GM21576 (cell line): ENCODE measurements at regions not wholly inside any gene's neighbourhood (a gene's known extent, or its start where the extent isn't known, plus 50 kb on each side); places are given as distances from the start of the nearest gene placed in this dataset.

Experiments
- ATAC-seq: cut with Tn5 transposase; IDR thresholded peaks from one replicate; pipeline ENCODE4 v1.9.1; 2021; ENCODE audit warnings: mild to moderate bottlenecking, moderate library complexity; ENCODE audit not compliant: unreplicated experiment

DNA sequence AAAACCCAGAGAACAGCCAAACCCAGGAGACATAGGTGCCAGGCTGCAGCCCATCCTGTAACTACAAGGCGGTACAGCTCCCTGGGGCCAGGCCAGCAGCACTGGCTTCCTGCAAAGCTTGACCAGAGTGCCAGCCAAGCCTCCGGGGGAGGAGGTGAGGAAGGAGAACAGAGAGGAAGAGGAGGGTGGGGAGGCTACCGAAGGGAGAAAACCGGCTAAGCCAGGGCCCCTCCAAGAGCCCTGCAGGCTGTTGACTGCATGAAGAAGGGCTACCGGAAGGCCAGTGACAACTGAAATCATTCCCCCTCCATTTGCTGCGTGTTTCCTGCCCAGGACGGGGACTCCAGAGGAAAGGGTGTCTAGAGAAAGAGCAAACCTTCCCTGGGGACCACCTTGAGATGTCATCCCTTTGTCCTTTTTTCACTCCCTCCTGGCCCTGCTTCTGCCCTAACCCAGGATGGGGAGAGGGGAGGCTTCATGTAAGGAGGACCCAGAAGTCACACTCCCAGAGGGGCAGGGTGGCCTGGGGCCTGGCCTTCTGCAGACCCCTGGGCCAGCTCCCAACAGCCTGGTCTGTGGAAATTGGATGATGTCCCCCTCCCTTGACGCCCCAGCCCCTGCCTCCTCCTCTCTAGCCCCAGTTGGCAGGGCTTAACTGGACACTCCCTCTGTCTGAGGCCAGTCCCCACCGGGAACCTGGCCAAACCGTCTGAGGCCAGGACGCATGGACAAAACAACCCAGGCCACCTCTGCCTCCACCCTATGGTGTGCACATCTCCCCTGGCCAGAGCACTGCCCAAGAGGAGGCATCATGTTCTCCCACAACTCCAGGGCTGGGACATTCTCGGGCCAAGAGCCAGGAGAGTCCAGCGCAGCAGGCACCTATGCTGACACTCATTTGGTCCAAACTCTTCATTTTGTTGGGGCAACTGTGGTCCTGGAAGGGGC lies 207.8 kb downstream of the CYP26B1 start:
- ATAC-seq, result no peak

DNA sequence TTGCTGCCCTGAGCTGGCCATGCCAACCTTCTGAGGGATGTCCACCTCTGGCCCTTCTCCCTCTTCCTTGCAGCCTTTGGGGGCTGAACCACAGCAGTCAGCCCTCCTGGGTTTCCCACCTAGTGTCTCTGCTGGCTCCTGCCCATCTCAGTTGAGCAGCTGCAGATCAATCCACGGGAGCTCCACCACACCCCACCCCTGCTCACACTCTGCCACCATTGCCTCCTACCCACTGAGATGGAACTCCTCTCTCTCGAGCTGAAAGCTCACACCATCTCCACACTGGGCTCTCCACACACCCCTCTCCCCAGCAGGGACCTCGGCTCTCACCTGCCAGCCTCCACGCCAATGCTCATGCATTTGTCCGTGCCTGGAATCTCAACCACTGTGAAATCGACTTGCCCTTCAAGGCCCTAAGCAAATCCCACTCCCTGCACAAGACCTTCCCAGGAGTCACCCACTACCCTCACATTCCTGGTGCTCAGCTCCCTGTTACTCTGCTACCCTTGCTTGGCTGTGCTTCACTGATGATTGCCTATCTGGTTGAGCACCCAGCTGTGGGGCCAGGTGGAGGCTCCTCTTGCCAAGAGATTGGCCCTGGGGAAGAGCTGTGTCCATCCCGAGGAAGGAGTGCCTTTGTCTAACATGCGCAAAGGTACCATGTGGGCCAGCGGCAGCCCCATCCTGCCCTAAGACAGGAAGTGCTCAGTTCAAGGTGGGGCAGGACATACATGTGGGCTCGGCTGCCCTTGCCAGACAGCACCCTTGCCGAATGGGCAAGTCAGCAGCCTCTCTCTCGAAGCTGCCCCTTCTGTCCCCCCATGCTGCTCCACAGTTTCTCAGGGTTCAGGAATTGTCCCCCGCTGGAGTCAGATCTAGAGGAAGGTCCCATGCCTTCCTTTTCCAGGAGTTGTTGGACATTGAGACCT lies 208.7 kb downstream of the CYP26B1 start:
- ATAC-seq, result no peak

DNA sequence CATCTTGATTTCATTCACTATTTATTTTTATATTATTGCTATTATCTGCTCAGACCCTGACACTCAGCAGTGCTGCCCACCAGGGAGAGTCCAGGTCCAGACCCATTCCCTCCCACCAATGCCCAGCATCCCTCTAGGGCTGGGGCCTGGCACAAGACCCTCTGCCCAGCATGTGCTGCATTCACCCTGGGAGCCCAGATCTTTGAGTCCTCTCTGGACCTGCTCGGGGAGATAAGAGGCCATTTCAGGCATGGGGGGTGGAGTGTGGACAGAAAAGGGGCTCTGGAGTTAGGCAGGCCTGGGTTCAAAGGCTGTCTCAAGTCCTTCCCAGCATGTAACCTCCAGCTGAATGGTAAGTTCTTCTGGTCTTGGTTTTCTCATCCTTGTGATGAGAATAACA lies 209.6 kb downstream of the CYP26B1 start:
- ATAC-seq, result no peak

DNA sequence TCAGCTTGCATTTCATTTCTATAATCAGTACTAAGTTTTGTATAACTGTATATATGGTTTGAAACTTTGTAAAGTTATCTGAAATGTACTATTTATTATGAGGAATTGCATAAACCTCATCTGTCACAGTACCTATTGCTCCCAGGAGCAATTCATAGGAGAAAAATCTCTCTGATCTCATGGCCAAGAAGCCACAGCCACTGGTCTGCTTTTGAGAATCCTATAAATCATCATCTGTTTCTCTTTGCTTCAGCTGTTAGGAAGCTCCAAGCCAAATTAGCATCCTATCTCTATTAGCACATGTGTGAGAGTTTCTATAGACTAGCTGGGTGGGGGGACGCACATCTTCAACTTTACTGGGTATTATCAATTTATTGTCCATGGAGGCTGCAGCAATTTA lies 210.3 kb downstream of the CYP26B1 start:
- ATAC-seq, result no peak

DNA sequence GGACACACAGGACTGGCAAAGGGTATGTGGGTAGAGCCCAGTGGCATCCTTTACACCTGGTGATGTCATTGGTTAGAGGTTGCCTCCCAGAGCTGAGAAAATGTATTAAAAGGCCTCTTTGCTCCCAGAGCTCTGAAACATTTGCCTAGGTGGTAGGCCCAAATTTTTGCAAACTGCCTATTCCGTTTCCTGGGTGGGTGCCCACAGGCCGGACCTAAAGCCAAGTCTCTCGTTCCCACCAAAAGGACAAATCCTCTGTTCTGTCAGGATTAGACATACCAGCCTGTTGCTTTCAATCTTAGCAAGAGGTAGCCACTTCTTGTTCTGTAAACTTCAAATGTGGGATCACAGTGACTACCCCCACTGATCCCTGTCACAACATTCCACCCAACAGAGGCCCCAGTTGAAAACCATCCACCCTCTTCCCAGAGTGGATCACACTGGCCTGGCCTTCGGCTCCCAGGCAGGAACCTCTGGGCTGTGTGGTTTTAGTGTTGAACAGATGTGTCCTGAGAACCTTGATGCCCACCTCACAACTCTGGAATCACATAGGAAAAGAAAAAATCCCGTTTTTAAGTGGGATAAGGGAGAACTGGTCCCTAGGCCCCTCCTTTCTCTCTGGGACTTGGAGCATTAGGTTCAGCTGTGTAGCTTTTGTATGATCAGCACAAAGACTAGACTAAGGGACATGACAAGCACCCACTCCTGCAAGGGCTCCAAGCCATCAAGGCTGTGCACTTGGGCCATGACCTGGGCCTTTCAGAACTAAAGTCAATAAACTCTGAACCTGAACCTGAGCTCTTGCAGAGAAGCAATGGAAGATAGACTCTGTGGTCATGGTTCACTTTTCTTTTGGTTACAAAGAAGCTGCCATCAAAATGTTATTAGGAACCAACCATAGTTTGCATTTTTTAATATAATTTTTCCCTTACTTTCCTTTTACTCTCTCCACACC lies 211.3 kb downstream of the CYP26B1 start:
- no peak for ATAC-seq

DNA sequence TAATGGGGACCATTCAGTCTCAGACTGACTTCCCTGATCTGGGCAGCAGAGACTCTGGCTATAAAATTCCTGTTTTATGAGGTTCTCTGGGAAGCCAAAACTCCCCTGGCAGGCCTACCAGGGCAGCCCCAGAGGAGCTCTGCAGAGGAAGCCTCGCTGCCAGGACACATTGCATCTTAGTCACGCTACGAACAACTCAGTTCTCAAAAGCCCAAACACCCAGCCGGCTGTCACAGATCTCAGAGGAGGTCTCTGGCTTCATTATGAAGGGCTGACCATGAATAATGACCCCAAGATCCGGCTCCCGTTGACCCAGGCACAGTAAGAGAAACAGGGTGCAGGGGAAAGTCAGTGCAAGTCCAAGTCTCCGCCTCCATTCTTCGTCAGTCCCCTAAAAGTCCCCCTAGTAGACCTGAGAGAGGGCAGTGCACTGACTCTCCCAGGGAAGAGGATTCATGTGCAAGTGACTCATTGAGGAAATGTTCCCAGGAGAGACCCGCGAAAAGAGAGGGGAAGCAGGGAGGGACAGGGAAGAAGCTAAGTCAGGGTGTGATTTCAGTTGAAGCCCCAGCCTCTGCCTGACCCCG lies 212.3 kb downstream of the CYP26B1 start:
- no peak for ATAC-seq

DNA sequence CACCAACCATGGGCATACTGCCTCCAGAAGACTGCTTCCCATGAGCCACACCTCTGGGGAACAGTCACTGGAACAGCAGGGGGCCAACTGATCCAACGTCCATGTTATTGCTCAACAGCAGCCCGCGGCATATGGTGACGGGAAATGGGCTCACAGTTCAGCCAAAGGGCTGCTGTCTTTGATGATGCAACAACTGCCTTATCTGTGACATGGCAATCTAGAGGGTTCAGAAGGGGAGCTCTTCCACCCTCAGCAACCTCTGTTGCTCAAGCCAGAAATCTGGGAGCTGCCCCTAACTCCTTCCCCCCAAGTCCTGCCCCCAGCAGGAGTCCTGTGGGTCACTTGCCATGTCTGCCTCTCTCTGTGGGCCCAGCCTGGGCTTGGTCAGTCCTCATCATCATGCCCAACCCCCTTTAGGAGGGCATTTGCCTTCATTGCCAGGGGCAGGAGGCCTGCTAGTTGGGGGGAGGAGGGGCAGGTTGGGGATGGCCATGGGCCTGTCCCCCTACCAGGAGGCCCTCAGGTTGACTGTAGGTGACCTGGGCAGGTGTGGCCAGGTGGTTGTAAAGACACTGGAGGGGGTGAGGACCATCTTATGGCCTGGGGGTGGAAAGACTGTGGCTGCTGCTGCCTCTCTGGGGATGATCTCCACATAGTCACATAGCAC lies 212.9 kb downstream of the CYP26B1 start:
- ATAC-seq, result no peak

DNA sequence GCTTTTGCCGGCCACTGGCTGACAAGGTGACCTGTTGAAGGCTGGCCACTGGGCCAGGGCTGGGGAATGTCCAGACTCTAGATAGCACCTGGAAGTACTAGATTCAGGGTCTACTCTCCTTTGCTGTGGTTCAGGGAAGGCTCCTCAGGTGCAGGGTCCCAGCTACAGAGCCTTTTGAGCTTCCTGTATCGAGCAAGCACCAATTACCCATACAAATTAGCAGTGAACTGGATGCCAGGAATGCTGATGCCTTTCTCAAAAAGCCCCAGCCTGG lies 213.4 kb downstream of the CYP26B1 start:
- ATAC-seq, result no peak

DNA sequence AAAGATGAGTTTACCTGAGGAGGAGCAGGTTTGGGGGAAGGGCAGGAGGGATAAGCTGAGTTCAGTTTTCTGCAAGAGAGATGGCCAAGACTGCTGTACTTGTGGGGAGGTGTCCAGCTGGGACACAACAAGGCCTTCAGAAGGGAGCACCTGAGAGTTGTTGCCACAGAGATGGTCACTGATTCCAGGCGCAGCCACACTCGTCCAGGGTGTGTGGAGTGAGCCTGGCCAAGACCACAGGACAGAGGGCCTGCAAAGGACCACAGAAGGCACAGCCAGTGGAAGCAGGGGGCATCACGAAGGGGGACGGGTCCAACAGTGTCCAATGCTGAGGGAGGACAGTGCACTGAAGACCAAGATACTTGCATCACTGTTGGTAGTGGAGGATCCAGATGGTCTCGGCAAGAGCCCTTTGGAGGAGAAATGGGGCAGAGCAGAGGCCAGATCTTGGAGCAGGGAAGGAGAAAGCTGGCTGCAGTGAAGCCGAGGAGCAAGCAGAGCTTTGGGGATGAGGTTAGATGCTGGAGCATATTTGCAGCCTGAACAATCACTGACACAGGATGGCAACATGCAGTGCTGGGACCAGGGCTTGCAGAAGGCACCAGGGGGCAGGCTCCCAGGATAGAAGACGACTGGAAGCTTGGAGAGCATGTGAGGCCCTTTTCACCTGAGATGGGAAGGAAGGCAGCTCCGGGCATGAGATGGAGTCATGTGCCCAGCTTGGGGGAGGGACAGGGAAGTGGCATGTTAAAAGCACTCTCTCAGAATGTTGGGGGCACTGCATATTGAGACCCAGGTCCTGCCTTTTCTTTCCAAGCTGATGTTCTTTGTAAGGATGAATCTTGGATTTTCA lies 214.0 kb downstream of the CYP26B1 start:
- no peak for ATAC-seq

DNA sequence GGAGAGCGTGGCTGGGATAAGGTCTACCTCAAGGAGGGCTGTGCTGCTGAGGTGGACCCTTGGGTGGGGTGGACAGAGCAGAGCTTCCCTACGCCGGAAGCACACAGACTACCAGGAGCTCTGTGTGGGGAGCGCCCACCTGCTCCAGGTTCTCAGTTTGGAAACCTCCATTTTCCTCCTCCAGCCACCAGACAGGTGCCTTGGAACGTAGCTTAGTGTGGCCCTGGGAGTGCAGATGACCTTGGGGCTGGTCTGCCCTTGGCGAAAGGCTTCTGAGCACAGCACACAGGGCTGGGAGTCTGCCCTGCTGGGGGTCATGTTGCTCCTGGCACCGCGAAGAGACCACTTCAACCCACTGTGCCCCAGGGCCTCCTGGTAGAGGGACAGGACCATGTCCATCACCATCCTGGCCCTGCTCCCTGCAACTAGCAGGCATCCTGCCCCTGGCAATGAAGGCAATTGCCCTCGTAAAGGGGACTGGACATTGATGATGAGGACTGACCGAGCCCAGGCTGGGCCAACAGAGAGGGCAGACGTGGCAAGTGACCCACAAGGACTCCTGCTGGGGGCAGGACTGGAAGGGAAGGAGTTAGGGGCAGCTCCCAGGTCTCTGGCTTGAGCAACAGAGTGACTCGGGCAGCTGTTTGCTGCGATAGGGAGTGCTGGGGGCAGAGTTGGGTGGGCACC lies 214.7 kb downstream of the CYP26B1 start:
- no peak for ATAC-seq

DNA sequence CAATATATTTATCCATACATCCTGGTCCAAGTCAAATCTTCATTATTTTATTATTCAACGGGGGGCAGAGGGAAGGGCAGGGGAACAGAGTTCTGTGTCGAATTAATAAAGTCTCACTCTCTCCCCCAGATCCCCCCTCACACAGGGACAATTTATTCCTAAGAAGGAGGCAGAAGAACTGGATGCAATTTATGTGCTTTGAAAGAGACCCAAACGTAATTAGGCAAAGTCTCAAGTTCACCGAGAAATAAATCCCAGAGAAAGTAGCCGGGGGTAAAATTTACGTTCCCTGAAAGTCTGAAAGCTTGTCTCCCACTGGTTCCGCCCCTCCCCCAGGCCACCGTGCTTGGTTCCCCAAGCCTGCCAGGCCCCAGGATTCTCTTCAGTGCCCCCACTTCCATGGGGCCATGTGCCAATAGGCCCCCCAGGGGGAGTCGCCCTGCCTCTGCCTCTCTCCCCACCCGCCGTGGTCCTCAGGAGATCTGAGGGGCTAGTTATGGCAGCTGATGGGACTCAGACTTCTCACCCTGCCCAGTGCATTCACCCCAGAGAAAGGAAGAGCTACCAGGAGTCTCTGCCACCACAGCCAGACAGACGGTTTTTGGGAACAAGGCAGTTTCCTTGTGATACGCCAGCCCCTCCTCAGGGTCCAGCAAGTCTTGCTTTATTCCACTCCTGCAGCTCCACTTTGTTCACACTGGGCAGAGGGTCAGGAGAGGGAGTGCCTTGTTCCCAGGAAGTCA lies 215.5 kb downstream of the CYP26B1 start:
- ATAC-seq, result no peak

GRCh38 chr2:71930049-71930681 lies 217.5 kb downstream of the CYP26B1 start:
- ATAC-seq, result no peak

DNA sequence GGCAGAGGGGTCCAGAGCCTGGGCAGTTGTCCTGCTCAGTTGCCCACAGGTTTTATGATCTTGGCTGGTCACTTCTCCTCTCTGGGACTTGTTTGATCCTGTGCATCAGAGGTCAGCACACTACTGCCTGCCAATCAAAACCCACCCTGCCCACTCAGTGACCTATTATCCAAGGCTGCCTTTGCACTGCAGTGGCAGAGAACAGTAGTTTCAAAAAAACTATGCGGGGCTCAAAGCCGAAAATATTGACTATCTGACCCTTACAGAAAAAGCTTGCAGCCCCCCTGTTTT lies 218.2 kb downstream of the CYP26B1 start:
- ATAC-seq, result no peak

- ATAC-seq, result no peak
Measured at GRCh38 chr2:71928734-71929481, 218.8 kb downstream of the CYP26B1 start.

GRCh38 chr2:71927757-71928715 lies 219.6 kb downstream of the CYP26B1 start:
- no peak for ATAC-seq
